ENCODE measurements at regions not wholly inside any gene's neighbourhood (a gene's known extent, or its start where the extent isn't known, plus 50 kb on each side); places are given as distances from the start of the nearest gene placed in this dataset.

DNA sequence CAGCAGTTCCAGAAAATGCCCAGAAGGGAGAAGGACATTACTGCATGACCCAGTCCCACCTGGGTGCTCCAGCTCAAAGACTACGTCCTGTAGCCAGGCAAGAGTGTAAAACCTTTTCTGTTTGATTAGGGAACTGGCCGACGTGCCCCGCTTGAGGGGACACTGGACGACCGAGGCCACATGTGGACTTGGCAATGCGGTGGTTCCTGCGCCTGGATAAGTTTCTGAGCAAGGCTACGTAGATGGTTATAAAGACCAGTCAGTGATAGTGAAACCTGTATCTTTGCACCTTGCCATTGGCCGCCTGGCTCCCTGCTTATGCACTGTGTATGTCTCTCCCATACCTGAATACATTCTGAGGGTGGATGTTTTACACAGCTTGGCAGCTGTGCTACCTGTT, 567.0 kb upstream of the CRIM1 start:
- TF ChIP-seq, protein P1, sequence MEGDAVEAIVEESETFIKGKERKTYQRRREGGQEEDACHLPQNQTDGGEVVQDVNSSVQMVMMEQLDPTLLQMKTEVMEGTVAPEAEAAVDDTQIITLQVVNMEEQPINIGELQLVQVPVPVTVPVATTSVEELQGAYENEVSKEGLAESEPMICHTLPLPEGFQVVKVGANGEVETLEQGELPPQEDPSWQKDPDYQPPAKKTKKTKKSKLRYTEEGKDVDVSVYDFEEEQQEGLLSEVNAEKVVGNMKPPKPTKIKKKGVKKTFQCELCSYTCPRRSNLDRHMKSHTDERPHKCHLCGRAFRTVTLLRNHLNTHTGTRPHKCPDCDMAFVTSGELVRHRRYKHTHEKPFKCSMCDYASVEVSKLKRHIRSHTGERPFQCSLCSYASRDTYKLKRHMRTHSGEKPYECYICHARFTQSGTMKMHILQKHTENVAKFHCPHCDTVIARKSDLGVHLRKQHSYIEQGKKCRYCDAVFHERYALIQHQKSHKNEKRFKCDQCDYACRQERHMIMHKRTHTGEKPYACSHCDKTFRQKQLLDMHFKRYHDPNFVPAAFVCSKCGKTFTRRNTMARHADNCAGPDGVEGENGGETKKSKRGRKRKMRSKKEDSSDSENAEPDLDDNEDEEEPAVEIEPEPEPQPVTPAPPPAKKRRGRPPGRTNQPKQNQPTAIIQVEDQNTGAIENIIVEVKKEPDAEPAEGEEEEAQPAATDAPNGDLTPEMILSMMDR (IDR thresholded peaks at IDR 0.05; ENCODE audit: insufficient read depth in 1 of 2, low read depth in 1 of 2, low read length in 1 of 2, severe bottlenecking in 1 of 2, unreplicated experiment in 1 of 2) = no peak
- Mint-ChIP-seq H3K27me3 (ENCODE audit: insufficient read depth, unreplicated experiment) (no peaks in the 10 kb centered on the region), H3K9me3 (ENCODE audit: unreplicated experiment) (no peaks in the 10 kb centered on the region), H3K4me3 (ENCODE audit: unreplicated experiment) (no peak overlapping the region), H3K36me3 (ENCODE audit: insufficient read depth, unreplicated experiment) (no peaks in the 10 kb centered on the region), H3K27ac (ENCODE audit: unreplicated experiment) (no peak overlapping the region), H3K4me1 (ENCODE audit: low read depth, unreplicated experiment) (no peaks in the 10 kb centered on the region)
- Histone ChIP-seq H3K9me3 (0 out of 2 replicates have a peak, but pooled peaks cover 5% of the 10 kb centered on the region), H3K4me3 (ENCODE audit: low read depth, low read length) (no peak overlapping the region), H3K27me3 (replicated peaks; ENCODE audit: control insufficient read depth, insufficient read depth, low read length) (no peaks in the 10 kb centered on the region), H3K4me1 (no peaks in the 10 kb centered on the region), H3K36me3 (ENCODE audit: control insufficient read depth, insufficient read depth, low read length) (no peaks in the 10 kb centered on the region)
- no TSS peak for BruUV-seq (replicated peaks)
- CTCF ChIA-PET = no interaction called here
- POLR2A ChIA-PET = no interaction called here
- intact Hi-C loops (cut with micrococcal nuclease; ENCODE audit: unreplicated experiment) = no loop called here
- DNase-seq = no peak

GRCh38 chr2:35787302-35788031, 568.1 kb upstream of the CRIM1 start:
- 0 out of 2 replicates have a peak, but pooled peaks cover 5% of the 10 kb centered on the region for H3K9me3 ChIP-seq
- H3K9me3 Mint-ChIP-seq (ENCODE audit: unreplicated experiment) = no peaks in the 10 kb centered on the region
- DNase-seq = no peak
- H3K27me3 ChIP-seq (replicated peaks; ENCODE audit: control insufficient read depth, insufficient read depth, low read length) = no peaks in the 10 kb centered on the region
- ChIA-PET CTCF (no interaction called here), POLR2A (no interaction called here)
- H3K4me3 Mint-ChIP-seq (ENCODE audit: unreplicated experiment) = no peak overlapping the region
- no peaks in the 10 kb centered on the region for H3K4me1 Mint-ChIP-seq (ENCODE audit: low read depth, unreplicated experiment)
- TF ChIP-seq, protein P1 (IDR thresholded peaks at IDR 0.05; ENCODE audit: insufficient read depth in 1 of 2, low read depth in 1 of 2, low read length in 1 of 2, severe bottlenecking in 1 of 2, unreplicated experiment in 1 of 2) = no peak
- no peaks in the 10 kb centered on the region for H3K36me3 ChIP-seq (ENCODE audit: control insufficient read depth, insufficient read depth, low read length)
- BruUV-seq (replicated peaks) = no TSS peak
- no peaks in the 10 kb centered on the region for H3K4me1 ChIP-seq
- intact Hi-C loops (cut with micrococcal nuclease; ENCODE audit: unreplicated experiment) = no loop called here
- H3K4me3 ChIP-seq (ENCODE audit: low read depth, low read length) = no peak overlapping the region
- no peaks in the 10 kb centered on the region for H3K27me3 Mint-ChIP-seq (ENCODE audit: insufficient read depth, unreplicated experiment)
- H3K27ac Mint-ChIP-seq (ENCODE audit: unreplicated experiment) = no peak overlapping the region
- H3K36me3 Mint-ChIP-seq (ENCODE audit: insufficient read depth, unreplicated experiment) = no peaks in the 10 kb centered on the region

DNA sequence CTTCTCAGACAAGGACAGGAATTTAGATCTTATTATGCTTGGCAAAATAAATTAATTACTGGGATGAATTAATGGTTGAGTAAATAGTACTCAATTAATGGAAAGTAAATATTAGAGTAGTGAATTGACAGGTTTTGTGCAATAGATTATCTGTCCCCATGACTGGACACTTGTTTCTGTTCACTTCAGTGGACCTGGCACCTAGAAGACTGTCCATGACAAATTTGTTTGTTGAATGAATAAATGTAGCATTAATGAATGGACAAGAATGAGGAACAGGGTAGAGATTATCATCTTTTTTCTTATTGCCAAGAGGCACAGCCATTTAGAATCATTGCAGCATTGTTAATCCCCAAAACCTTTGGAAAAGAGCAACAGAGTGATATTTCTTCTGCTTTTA, 570.0 kb upstream of the CRIM1 start:
- Mint-ChIP-seq H3K27ac (ENCODE audit: unreplicated experiment) (no peak overlapping the region), H3K27me3 (ENCODE audit: insufficient read depth, unreplicated experiment) (no peaks in the 10 kb centered on the region), H3K4me3 (ENCODE audit: unreplicated experiment) (no peak overlapping the region), H3K9me3 (ENCODE audit: unreplicated experiment) (no peaks in the 10 kb centered on the region), H3K36me3 (ENCODE audit: insufficient read depth, unreplicated experiment) (no peaks in the 10 kb centered on the region), H3K4me1 (ENCODE audit: low read depth, unreplicated experiment) (no peaks in the 10 kb centered on the region)
- 0 out of 2 replicates have a peak, but pooled peaks cover 5% of the 10 kb centered on the region for H3K9me3 ChIP-seq
- intact Hi-C loops (cut with micrococcal nuclease; ENCODE audit: unreplicated experiment) = no loop called here
- no peaks in the 10 kb centered on the region for H3K27me3 ChIP-seq (replicated peaks; ENCODE audit: control insufficient read depth, insufficient read depth, low read length)
- TF ChIP-seq, protein P1 (IDR thresholded peaks at IDR 0.05; ENCODE audit: insufficient read depth in 1 of 2, low read depth in 1 of 2, low read length in 1 of 2, severe bottlenecking in 1 of 2, unreplicated experiment in 1 of 2) = no peak
- no peaks in the 10 kb centered on the region for H3K36me3 ChIP-seq (ENCODE audit: control insufficient read depth, insufficient read depth, low read length)
- POLR2A ChIA-PET = no interaction called here
- DNase-seq = no peak
- no TSS peak for BruUV-seq (replicated peaks)
- no peaks in the 10 kb centered on the region for H3K4me1 ChIP-seq
- no peak overlapping the region for H3K4me3 ChIP-seq (ENCODE audit: low read depth, low read length)
- CTCF ChIA-PET = no interaction called here

All from Caco-2 (cell line).